NCI-H345 treated with DMSO at 0.1 percent for 48 hours (cell line): ENCODE measurements at regions not wholly inside any gene's neighbourhood (a gene's known extent, or its start where the extent isn't known, plus 50 kb on each side); places are given as distances from the start of the nearest gene placed in this dataset.

Experiments used
- DNase-seq: peaks from one replicate; lab custom pipeline; 2025; ENCODE audit not compliant: unreplicated experiment; lab: John Stamatoyannopoulos, UW

GRCh38 chr13:32859707-32860292 lies 156.4 kb upstream of the KL start:
- no peak for DNase-seq

DNA sequence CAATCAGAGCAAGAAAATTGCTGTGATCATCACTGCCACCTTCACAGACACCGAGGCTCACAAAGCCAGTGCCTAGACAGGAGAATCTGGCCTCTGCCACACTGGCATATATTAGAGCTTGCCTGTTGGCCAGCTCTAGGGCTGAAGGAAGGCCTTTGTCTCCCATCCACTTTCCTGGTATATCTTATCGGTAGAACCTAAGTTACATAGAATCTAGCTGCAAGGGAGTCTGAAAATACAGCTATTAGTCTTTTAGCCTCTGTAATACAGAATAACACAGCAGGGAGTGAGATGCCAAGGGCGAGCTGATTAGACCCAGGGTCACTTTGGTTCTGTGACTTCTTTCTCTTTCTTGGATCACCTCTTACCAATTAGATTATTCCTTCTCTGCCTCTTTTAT lies 154.9 kb upstream of the KL start:
- no peak for DNase-seq

- no peak for DNase-seq
Measured at GRCh38 chr13:32863596-32863995, 152.6 kb upstream of the KL start.

GRCh38 chr13:32866921-32867320 lies 149.3 kb upstream of the KL start:
- no peak for DNase-seq

- no peak for DNase-seq
Measured at GRCh38 chr13:32877491-32877890, 138.7 kb upstream of the KL start.

- DNase-seq, result no peak
Measured at GRCh38 chr13:32878163-32878562, 138.1 kb upstream of the KL start.

DNA sequence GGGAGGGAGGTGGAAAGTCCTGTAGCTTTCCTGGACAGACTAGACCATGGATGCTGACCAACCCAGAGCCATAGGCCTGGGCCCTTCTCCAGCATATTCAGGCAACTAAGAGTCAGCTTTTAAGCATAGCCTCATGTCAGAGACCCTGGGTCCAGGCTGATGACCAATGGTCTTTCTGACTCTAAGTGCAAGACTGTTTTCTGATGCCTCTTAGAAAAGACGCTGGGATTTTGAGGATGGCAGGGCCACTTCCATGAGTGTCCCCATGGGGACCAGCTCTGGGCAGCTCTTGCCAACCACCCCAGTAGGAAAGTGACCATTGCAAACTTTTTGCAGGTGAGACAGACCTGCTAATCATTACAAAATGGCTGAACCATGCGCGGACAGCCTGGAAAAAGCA lies 135.6 kb upstream of the KL start:
- DNase-seq, result no peak

- no peak for DNase-seq
Measured at GRCh38 chr13:32881074-32881776, 135.0 kb upstream of the KL start.

DNA sequence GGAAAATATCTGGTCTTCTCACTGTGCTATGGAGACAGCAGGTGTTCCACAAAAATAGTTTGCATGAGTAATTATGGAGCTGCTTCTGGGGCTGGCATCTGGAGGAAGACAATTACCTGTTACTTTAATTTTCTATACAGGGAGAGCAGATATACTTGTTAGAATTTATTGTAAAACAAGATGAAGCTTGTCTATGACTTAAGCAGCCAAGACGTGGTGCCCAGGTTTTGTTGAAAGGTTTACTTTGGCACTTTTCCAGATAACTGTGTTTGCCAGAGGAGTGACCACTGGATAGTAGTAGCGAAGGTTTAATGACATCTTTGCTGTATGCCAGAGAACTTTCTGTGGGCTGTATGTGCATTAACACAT lies 134.5 kb upstream of the KL start:
- peak; percentile 8 for DNase-seq

DNA sequence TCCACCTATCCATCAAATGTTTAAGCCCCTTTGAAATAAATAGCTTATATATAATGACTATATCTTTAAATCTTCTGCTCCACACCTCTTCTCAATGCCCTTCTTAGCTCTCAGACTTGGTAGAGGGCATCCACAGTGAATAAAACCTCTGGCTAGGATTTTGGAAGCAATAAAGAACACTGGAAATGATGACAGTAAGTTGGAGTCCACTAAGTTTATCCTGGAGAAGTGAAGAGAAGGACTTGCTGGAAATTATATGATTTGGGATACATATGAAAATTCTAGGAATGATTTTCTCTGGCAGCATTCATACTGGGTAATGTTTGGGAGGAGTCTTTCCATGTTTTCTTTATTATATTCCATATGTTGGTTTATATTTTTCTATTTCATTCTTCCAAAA lies 133.5 kb upstream of the KL start:
- DNase-seq, result no peak

DNA sequence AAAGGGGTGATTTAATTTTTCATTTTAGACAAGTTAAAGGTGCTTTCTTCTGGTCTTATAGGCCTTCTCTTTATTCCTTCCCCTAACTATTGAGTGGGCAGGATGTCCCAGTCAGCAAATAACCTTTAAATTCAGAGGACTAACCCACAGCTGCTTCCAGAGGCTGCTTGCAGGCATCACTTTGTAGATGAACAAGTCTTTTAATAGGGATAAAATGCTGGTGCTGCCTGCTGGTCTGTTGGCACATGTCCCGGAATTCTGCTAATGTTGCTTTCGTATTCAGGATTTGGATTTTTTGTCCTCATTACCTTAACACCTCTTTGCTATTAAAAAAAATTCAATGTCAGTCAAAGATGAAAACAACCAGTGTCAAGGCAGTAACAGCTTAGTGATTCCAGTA lies 132.7 kb upstream of the KL start:
- DNase-seq, result peak; percentile 74

DNA sequence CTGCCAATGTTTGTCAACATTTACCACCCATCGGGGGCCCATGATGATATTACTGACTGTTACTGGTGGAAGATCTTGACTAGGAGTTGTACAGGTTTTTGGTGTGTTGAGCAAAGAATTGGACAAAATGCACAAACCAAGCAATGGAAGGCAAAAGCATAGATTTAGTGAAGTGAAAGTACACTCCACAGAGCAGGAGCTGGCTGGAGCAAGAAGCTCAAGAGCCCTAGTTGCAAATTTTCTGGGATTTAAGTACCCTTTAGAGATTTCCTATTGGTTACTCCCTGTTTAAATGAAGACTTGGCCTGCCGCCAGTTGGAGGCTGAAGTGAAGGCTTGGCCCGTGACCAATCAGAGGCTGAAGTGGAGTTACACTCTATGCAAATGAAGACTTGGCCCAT lies 128.6 kb upstream of the KL start:
- DNase-seq, result no peak

GRCh38 chr13:32889986-32890565 lies 126.1 kb upstream of the KL start:
- no peak for DNase-seq

- DNase-seq, result no peak
Measured at GRCh38 chr13:32893176-32893575, 123.0 kb upstream of the KL start.

DNA sequence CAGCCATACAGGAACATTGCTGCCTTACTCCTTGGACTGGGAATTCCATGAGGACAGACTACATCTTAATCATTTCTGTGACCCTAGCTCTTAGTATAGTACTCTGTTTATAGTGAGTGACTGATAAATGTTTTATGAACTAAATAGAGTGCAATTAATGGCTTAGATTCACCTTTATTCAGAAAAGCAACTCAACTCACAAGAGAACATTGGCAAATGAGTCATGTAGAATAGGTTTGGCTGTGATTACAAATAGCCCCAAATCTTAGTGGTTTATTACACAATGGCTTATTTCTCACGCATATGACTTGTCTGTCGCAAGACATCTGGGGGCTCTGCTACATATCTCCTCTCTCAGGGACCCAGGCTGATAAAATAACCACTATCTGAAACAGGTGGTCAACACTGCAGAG lies 121.6 kb upstream of the KL start:
- DNase-seq, result no peak

DNA sequence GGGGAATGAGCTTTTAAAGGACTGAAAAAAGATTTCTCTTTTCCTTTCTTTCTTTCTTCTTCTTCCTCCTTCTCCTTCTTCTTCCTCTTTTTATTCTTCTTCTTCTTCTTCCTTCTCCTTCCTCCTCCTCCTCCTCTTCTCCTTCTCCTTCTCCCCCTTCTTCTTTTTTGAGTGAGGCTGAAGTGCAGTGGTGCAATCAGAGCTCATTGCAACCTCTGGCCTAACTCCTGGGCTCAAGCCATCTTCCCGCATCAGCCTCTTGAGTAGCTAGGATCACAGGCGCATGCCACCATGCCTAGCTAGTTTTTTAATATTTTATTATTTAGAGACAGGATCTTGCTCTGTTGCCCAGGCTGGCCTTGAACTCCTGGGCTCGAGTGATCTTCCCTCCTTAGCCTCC lies 120.9 kb upstream of the KL start:
- DNase-seq, result no peak

GRCh38 chr13:32897296-32897695 lies 118.9 kb upstream of the KL start:
- no peak for DNase-seq

DNA sequence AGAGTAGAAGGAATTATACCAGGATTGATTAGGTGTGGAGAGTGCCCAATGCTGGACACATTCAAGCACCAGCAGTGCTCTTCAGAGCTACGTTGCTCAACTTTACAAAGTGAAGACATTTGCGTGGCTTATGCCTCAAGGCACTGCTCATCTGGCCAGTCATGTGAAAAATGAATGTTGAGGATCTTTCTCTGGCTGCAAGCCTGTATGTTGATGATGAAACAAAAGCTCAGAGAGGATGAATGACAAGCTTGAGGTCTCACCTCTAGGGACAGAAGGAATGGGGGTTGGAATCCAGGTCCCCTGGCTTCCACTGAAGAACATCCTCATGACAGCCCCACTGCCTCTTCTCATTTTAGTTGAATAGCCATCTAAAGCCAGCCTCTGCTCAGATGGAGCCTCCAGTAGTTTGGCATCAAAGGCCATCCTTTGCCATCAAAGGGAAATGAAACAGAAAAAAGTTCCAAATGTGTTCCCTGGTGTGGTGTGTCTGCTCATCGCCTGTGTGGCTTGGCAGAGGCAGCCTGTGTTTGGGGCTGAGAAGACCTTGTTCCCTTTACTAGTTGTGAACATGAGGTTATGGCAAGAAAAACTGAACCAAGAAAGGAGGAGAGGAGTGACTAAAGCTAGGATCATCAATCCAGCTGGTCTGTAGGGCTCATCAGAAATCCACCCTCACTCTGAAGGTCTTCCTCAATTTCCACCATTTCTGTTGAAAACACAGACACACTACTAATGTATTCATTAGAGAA lies 114.0 kb upstream of the KL start:
- DNase-seq, result no peak

- DNase-seq, result no peak
Measured at GRCh38 chr13:32902874-32903273, 113.3 kb upstream of the KL start.

DNA sequence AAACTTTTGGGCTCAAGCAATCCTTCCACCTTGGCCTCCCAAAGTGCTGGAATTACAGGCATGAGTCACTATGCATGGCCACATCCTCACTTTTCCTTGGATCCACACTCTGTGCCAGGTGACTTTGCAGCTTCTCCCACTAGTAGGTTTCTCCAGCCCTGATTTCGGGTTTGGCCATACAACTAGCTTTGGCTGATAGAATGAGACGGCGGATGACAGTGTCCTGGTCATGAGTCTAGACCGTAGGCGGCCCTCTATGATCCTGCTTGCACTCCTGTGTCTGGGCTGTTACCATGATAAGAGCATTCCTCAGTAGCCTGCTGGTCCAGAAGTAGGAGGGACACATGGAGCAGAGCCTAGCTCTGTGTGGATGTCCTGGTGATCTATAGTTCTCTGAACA lies 112.5 kb upstream of the KL start:
- DNase-seq, result no peak

GRCh38 chr13:32904266-32904665 lies 112.0 kb upstream of the KL start:
- no peak for DNase-seq
